GM21367 (cell line): ENCODE measurements at regions not wholly inside any gene's neighbourhood (a gene's known extent, or its start where the extent isn't known, plus 50 kb on each side); places are given as distances from the start of the nearest gene placed in this dataset.
A peak's percentile ranks its signal among the peaks of the same experiment; 100 is the strongest.

Experiments used
- ATAC-seq: cut with Tn5 transposase; IDR thresholded peaks from one replicate; pipeline ENCODE4 v1.9.1; 2021; ENCODE audit not compliant: unreplicated experiment

DNA sequence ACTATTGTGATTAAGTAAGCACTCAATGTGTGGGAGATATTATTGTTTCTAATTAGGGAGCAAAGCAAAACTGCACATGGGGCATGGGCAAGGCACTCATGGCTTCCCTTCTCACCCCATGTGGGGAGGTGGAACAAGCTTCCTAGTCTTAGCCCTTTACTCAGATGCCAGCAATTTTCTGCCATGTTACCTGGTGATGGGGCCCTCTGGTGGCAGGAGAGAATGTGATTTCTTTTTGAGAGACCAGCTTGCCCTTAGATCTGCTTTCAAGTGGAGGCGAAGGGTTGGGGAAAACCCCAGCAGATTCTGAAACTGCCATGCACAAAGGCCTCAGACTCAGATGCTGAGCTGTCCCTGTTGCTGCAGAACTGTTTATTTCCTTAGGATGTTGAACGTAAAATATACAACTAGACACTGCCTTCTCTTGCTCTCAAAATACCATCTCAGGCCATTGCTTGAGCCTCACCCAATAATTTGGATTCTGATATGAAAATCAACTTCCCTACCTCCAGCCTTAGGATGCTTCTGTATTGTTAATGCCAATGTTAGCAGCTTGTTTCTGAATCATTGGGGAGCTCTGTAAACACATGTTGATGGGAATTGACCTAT lies 130.2 kb upstream of the TPRG1 start:
- ATAC-seq: peak; percentile 100

DNA sequence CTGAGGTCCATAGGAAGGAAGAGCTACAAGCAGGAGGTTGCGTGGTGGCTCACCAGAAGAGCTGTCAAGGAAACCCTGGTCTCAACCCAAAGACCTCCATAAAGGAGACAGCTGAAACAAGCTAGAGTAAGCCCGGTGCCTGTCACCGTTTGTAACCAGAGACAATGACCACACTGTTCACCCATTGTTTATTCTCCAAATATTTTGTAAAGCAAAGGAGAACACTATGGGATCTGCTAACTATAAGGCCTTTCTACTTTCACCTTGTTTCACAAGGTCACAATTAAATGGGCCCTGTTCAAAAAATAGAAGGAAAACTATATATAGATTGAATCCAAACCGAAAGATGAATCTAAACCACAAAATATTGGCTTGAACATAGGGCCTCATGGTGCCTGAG lies 128.9 kb upstream of the TPRG1 start:
- ATAC-seq: no peak

DNA sequence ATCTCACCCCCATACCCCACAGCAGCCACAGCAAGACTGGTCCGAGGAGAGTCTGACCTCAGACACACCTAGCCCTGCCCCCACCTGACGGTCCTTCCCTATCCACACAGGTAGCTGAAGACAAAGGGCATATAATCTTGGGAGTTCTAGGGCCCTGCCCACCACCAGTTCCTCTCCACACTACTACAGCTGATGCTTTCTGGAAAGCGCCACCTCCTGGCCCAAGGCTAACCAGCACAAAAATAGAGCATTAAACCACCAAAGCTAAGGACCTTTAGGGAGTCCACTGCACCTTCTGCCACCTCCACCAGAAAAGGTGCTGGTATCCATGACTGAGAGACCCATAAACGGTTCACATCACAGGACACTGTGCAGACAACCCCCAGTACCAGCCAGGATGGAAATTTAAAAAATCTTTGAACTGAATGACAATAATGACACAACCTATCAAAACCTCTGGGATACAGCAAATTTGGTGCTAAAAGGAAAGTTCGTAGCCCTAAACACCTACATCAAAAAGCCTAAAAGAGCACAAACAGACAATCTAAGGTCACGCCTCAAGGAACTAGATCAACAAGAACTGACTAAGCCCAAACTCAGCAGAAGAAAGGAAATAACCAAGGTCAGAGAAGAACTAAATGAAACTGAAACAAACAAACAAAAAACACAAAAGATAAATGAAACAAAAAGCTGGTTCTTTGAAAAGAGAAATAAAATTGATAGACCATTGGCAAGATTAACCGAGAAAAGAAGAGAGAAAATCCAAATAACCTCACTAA lies 122.1 kb upstream of the TPRG1 start:
- no peak for ATAC-seq

DNA sequence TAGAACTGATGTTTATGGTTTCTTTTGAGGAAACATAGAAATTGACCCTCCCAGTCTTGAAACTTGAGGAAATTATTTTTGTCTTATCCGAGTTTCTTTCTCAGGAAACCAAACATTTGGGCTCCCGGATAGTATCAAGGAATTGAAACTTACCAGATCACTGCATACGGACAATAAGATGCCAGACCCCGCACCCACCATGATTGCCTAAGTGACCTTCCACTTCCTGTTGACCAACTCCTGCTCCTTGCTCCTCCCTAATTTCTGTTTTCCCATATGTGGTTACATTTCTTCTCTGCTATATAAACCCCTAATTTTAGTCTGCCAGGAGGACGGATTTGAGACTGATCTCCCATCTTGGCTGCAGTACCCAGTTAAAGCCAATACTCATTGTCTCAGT lies 118.4 kb upstream of the TPRG1 start:
- ATAC-seq: no peak

DNA sequence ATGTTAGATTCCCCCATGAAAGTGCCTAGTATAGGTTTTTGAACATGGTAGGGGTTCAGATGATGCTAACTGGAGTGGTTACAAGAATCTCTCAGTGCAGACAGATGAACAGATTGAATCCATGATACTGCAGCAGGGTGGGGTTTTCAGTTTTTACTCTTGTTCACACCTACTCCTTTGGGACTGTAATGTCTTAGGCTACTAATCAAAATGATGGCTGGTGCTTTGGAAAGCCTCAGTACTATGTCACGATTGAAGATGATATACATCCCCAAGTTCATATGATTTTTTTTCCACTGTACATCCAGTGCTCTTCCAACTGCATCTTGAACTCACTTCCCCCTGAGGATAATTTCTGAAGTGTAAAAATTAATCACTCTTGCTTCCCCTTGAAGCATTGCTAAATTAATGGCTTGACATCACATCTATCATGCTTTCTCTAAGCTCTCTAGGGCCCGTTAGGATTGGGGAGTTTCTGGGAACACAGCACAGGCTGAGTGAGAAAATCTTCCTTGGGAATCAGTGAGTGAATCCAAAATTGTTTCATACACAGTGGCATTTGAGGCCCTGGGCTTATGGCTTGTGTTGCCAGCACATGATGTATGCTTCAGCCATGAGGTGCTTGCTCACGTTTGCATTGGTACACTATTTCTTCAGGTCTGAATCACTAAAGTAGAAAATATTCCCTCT lies 115.0 kb upstream of the TPRG1 start:
- no peak for ATAC-seq

DNA sequence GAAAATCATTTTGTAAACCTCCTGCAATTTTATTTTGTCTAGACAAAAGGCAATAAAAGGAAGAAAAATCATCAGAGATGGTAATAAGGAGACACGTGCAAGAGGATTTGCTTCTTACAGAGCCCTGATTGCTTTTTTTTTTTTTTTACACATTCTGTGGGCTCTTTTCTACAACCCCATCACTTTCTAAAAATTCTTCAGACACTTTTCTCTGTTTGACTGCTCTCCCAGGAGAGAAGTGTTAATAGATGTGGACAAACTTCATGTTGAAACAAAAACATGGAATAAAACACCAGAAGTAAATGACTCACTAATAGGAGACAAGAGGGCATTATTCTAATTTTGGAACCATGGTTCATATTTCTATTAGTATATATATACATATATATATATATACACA lies 114.4 kb upstream of the TPRG1 start:
- no peak for ATAC-seq

DNA sequence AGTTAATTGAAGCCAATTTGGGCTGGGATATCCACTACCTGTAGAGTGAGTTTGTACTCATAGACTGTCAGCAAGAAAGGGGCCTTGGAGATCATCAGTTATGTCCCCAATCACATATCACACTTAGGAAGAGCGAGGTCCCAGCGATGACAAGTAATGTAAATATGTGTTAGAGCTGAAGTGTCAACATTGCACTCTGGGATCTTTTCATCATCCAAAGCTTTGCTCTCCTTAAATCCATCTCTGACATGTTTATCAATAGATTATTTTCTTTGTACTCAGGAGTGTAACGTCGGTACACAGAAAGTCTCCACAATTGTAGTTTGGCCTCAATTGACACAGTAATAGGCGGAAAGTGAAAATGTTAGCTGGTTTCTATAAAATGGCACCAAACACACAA lies 113.7 kb upstream of the TPRG1 start:
- no peak for ATAC-seq

DNA sequence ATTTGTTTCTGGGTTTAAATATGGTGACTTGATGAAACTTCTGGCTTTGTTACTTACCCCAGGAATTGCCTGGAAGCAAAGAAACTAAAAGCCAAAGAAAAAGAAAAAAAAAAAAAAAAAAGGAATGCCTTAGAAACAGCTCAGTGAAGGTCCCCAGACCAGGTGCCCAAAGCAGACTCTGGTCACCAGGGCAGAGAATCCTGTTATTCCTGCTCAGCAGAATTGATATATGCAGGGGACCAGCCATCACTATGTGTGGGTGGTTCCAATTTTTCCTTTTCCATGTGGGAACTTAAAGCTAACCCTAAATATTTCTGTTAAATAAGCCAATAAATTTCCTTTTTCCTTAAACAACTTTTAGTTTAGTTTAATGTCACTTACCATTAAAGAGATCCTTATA lies 100.8 kb upstream of the TPRG1 start:
- ATAC-seq: no peak

DNA sequence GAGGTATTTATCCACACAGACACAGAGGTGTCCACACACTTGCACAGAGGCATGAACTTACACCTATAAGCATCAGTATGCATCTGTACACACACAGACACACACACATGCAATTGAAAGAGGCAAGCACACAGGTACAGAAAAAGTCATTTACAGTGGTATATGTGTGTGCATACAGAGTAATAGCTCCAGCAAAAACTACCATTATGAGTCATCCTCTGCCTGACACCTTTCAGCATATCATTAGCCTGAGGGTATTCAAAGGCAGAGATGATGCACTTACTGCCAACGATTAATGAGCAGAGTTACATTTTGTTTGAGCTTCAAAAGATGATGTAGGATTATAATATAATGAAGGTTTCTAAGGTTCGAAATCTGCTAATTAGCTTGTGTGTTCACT lies 100.3 kb upstream of the TPRG1 start:
- ATAC-seq: no peak

DNA sequence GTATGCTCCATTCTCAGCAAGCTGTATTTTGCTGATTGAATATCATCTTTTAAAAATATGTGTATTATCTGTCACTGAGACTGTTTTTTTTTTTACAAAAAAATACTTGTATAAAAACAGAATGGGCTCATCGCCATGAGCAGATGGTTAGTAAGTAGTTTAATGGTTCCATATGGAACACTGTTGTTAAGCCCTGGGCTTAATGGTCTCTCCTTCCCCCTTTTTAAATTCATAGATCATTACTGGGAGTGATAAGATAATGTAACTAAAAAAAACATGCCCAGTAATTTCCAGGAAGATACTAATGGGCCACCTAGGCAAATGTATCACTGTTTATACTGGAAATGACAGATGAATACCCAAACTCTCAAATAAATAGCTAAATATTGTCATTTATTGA lies 95.3 kb upstream of the TPRG1 start:
- ATAC-seq: no peak

DNA sequence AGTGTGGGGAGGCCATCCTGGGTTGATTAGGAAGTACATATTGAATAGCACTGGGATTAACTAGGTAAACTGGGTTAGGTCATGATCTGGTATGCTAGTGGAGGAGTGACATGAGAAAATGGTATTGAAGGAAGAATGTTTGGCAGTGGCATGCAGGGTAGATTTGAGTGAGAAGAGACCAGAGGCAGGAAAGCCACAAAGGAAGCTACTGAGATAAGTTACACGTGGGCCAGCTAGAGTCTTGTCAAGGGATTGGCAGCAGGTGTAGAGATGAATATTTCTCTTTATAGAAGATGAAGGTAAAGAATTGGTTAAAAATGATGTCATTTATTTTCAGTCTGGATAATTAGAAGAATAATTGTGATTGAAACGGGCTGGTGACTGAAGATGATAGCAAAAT lies 91.0 kb upstream of the TPRG1 start:
- ATAC-seq: no peak

DNA sequence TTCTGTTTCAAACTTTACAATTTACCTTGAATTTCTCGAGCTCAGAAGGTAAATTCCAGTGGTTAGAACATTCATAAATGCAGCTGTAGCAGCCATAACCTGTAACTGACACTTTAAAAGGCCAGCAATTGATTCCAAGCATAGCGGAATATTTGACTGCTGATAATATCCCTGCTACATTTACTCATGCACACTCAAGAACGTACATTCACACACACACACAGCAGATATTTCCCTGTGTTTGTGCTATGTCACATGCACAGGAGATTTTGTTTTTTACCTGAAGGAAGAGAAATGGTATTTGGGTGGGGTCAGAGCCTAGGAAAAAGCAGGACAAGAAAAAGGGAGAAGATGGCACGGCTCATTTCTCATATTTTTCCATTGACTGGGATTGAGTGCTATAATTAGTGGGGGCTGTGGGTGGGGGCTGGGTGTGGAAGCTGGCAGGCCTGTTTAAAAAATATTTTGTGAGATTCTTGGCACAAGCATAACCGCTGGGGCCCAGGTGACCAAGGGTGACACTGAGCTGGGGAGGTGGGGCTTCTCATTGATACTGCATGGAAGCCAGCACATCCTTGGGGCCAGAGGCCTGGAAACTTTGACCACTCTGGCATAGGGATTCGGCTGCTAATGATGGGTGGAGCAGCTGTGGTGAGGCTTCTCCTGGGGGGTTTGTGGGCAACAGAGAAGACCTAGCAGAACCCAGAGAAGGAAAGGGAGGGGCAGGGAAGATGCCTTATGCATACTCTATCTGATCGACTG lies 88.9 kb upstream of the TPRG1 start:
- no peak for ATAC-seq

DNA sequence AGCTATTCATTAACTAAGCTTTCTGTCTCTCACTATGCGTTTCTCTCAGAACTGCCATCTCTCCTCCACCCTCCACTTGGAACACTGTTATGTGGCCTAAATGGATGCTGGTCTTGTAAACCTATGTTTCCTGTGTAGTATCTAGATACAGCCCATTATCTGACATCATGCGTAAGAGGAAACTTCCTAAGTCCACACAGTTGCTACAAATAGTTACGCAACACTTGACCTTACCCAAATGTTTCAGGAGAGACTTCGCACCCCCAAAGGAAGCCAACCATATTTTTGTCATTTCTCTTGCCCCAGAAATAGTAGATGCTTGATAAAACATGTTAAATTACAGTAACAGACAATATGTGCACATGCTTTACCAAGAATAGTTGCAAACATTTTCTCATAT lies 87.2 kb upstream of the TPRG1 start:
- no peak for ATAC-seq

DNA sequence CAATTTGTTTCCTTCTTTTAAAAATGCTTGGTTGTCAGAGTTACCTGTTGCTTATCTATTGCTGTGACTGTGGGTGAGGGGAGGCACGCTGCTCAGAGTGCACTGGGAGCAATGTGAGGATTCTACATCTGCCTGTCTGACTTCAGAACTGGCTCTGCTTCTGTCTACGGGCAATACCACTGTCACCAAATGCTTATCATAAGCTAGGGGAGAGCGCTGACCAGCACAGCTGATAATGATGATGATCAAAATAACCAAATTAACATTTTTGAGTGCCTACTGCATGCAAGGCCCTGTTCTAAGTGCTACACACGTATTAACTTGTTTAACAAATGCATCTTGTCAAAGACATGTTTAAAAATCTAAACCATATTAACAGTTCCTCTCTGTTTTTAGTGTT lies 79.2 kb upstream of the TPRG1 start:
- ATAC-seq: no peak

DNA sequence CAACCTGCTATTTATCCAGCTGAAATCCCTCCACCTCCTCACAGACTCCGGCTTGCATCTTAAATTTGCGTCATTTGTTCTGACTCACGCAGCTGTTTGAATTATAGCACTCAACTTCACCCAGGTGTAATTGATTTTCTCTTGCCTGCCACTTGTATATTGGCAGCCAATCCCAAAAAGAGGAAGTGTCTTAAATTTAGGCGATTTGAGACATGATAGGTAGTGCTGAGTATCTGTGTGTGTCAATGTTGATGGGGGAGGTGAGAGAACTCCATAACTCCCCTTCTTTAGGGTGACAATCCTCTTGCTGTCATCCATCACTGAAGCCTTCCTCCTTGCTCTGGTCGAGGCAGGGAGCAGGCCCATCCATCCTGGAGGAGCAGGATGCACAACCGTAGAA lies 77.2 kb upstream of the TPRG1 start:
- no peak for ATAC-seq

DNA sequence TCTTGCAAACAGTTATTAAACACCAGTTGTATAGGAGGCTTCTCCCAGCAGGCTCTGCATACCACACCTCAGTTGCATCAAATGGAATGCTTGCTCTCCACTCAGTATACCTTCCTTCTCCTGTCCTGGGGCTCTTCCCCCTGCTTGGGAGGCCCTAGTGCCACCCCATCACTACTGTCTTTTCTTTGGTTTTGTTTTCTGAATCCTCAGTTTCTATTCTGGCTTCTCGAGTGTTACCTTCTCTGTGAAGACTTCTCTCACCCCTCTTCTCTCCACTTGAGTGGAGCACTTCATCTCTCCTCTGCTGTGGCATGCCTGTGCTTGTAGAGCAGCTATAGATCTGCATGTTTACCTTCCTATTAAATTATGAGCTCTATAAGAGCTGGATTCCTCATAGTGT lies 75.7 kb upstream of the TPRG1 start:
- ATAC-seq: no peak

DNA sequence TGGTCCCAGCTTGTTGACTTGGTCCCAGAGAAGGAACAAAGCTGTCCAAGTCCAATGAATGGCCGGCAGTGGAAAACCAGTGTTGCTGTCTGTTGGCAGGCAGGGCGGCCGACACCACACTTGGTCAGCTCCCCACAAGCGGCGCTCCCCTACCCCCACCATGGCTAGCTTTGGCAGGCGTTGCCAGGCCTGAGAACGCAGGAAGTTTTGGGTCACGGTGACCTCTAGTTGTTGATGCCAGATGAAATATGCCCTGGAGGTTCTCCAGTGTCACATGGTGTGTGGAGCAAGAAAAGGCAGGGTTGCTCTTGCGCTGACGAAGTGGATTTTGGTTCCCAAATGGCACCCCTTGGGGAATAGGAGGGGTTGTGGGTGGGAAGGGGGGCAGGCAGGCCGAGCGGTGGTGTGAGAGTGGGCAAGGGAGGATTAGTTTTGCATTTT lies 72.7 kb upstream of the TPRG1 start:
- ATAC-seq: no peak

DNA sequence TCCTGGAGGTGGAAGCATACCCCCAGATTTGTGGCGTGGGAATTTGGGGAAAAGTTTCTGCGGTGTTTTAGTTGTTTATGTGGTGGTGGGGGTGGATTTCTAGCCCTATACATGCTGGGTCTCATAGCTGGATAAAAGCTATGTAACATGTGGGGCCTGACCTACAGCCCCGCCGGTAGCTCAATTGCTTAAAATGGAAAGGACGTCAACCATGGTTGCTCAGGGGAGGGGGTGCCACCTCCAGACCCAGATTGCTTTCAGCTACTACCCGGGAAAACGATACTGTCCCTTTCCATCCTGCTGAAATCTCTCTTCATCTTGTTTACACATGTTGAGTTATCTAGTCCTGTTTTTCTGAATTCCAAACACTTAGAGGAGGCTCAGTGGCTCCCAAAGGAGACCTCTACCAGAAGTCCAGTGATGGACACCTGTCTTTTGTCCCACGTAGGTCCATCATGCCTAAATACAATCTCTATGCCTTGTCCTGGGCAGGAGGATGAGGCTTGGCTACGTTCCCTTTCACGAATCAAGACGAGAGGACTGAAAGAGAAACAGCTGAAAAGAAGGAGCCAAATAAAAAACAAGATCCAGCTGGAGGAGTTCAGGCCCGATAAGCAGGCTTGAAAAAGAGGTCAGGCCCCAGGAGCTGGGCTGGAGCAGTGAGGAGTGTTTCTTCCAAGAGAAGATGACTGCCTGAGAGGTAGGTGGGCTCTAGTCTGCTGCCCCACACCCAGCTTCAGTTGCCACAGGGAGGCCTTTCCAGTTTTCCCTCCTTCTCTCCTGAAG lies 72.1 kb upstream of the TPRG1 start:
- no peak for ATAC-seq

DNA sequence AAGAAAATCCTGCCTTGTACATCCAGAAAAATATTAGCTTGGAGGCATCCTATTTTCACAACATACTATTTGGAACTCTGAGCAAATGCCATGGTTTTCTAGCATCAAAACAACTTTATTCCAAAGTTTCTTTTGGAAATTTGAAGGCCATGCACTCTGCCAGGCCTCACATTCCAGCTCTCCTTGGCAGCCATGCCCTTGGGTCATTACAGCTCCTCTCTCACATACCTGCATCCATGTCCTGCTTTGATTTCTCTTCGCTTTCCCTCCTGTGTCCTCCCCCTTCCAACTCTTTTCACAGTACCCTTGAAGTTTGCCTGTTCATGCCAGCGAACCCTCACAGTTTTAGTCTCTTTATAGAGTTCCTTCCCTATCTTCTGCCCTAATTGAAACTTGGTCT lies 70.9 kb upstream of the TPRG1 start:
- no peak for ATAC-seq

DNA sequence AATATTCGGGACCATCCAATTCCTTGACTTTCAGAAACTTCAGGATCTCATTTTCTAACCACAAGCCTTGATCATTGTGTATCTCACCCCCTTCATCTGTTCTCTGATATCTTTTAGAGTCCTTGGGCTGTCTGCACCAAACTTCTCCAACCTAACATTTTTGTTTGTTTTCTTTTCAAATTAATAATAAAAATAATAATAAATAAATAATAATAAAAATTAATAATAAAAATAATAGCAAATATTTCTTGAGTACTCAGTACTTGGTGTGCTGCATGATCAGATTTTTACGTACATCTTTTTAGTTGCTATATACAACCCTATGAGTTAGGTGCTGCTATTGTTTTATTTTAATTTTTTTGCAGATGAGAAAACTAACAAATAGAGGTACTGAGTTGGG lies 70.2 kb upstream of the TPRG1 start:
- ATAC-seq: no peak

DNA sequence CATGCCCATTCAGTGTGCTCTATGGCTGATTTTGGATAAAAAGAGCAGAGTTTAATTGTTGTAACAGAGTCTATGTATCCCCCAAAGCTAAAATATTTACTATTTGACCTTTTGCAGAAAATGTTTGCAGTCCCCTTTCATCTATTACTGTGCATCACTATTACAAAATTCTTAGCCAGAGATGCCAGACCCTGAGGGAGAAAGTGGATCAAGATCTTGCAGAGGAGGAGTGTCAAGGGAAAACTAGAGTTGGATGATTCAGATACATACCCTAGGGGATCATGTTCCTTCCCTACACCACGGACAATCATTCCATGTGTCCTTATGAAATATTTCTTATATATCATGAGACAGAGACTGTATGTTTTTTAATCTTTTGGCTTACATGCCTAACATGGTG lies 68.6 kb upstream of the TPRG1 start:
- no peak for ATAC-seq
